Liver (tissue), 8 donors: ENCODE measurements at regions not wholly inside any gene's neighbourhood (a gene's known extent, or its start where the extent isn't known, plus 50 kb on each side); places are given as distances from the start of the nearest gene placed in this dataset.

Experiments used
- DNase-seq: peaks from one replicate; pipeline ENCODE4 v3.0.0-alpha.2; 2017; ENCODE audit warnings: low spot score
- H3K27ac ChIP-seq, 2 donors: one replicate each; pipeline ENCODE4 v1.7.0; 2013; ENCODE audit warnings: inconsistent platforms in 2 of 2, low read length in 2 of 2, control low read depth in 1 of 2, low read depth in 1 of 2, mild to moderate bottlenecking in 1 of 2
- H3K27me3 ChIP-seq, 4 donors: one replicate each; pipeline versions ENCODE4 v1.6.1 to v1.7.0; 2013; ENCODE audit warnings: low read length in 3 of 4, inconsistent platforms in 1 of 4, mild to moderate bottlenecking in 1 of 4, moderate library complexity in 1 of 4; ENCODE audit not compliant: control insufficient read depth in 4 of 4, insufficient read depth in 4 of 4
- H3K36me3 ChIP-seq, 4 donors: one replicate each; pipeline versions ENCODE4 v1.6.1 to v1.7.0; 2013; ENCODE audit warnings: low read length in 3 of 4, mild to moderate bottlenecking in 3 of 4, low read depth in 1 of 4, moderate library complexity in 1 of 4; ENCODE audit not compliant: control insufficient read depth in 4 of 4, insufficient read depth in 3 of 4
- H3K4me1 ChIP-seq, 4 donors: one replicate each; pipeline versions ENCODE4 v1.6.1 to v1.7.0; 2013; ENCODE audit warnings: low read length in 3 of 4, mild to moderate bottlenecking in 3 of 4, moderate library complexity in 1 of 4; ENCODE audit not compliant: control insufficient read depth in 4 of 4, insufficient read depth in 4 of 4
- H3K4me3 ChIP-seq, 3 donors: one replicate each; pipeline versions ENCODE4 v1.6.1 to v1.7.0; 2013; ENCODE audit warnings: low read length in 3 of 3, control low read depth in 1 of 3, low read depth in 1 of 3, mild to moderate bottlenecking in 1 of 3
- H3K9ac ChIP-seq, 2 donors: one replicate each; pipeline ENCODE4 v1.7.0; 2013; ENCODE audit warnings: low read length in 2 of 2, mild to moderate bottlenecking in 2 of 2, moderate library complexity in 2 of 2, control low read depth in 1 of 2, low read depth in 1 of 2
- H3K9me3 ChIP-seq, 4 donors: one replicate each; pipeline versions ENCODE4 v1.6.1 to v1.7.0; 2013; ENCODE audit warnings: low read length in 3 of 4; ENCODE audit not compliant: control insufficient read depth in 4 of 4
- ATF3 ChIP-seq: IDR thresholded peaks from 2 replicates; pipeline ENCODE4 v1.6.1; 2016; ENCODE audit warnings: antibody characterized with exemption
- CTCF ChIP-seq: fragments of 150-350 bp; IDR thresholded peaks from 2 replicates; pipeline ENCODE4 v1.5.1; 2017; ENCODE audit warnings: improper control_type of control experiment, low read depth, low read length; ENCODE audit not compliant: missing input control
- EGR1 ChIP-seq, 2 donors: IDR thresholded peaks; 2 replicates each; pipeline ENCODE4 v1.6.1; 2016 to 2018; ENCODE audit warnings: antibody characterized with exemption in 2 of 2, low read depth in 2 of 2
- FOXA1 ChIP-seq: IDR thresholded peaks from 2 replicates; pipeline ENCODE4 v1.6.1; 2016; ENCODE audit warnings: antibody characterized with exemption
- FOXA2 ChIP-seq: IDR thresholded peaks from 2 replicates; pipeline ENCODE4 v1.6.1; 2016; ENCODE audit warnings: antibody characterized with exemption
- GABPA ChIP-seq, 2 donors: IDR thresholded peaks in 1 of 2; conservative IDR thresholded peaks in 1 of 2; 2 replicates each; pipeline ENCODE4 v1.6.1; 2016; ENCODE audit warnings: antibody characterized with exemption in 2 of 2, mild to moderate bottlenecking in 1 of 2, moderate library complexity in 1 of 2
- JUND ChIP-seq, 2 donors: IDR thresholded peaks; 2 replicates each; pipeline ENCODE4 v1.6.1; 2016; ENCODE audit warnings: antibody characterized with exemption in 2 of 2
- NR2F2 ChIP-seq: IDR thresholded peaks from 2 replicates; pipeline ENCODE4 v1.6.1; 2016; ENCODE audit warnings: antibody characterized with exemption
- RAD21 ChIP-seq, 2 donors: IDR thresholded peaks; 2 replicates each; pipeline ENCODE4 v1.6.1; 2016; ENCODE audit warnings: antibody characterized with exemption in 2 of 2, mild to moderate bottlenecking in 2 of 2
- REST ChIP-seq: IDR thresholded peaks from 2 replicates; pipeline ENCODE4 v1.6.1; 2016; ENCODE audit warnings: antibody characterized with exemption, mild to moderate bottlenecking
- RXRA ChIP-seq, 2 donors: IDR thresholded peaks; 2 replicates each; pipeline ENCODE4 v1.6.1; 2017 to 2018; ENCODE audit warnings: antibody characterized with exemption in 2 of 2, mild to moderate bottlenecking in 1 of 2
- SP1 ChIP-seq: IDR thresholded peaks from 2 replicates; pipeline ENCODE4 v1.6.1; 2018; ENCODE audit warnings: antibody characterized with exemption, mild to moderate bottlenecking
- TAF1 ChIP-seq: conservative IDR thresholded peaks from 2 replicates; pipeline ENCODE4 v1.6.1; 2016; ENCODE audit warnings: antibody characterized with exemption, mild to moderate bottlenecking
- YY1 ChIP-seq: IDR thresholded peaks from 2 replicates; pipeline ENCODE4 v1.6.1; 2016; ENCODE audit warnings: antibody characterized with exemption, mild to moderate bottlenecking
- whole genome bisulfite sequencing: extraction: QIAGEN DNeasy Blood & Tissue Kit; methylation state at CpG from one replicate; pipeline ENCODE4 v1.1.7; 2013; 5-methylcytosine and 5-hydroxymethylcytosine counted together
- TF ChIP-seq, protein P1 (sequence below): IDR thresholded peaks from 2 replicates; pipeline ENCODE4 v1.6.1; 2016; ENCODE audit warnings: antibody characterized with exemption
- TF ChIP-seq, protein P2 (sequence below): IDR thresholded peaks from 2 replicates; pipeline ENCODE4 v1.6.1; 2016; ENCODE audit warnings: antibody characterized with exemption
- donor health status: healthy.
- donor health status: healthy.
- donor health status: healthy.
- donor health status: healthy.
- donor health status: healthy.

- Histone ChIP-seq H3K27me3 (no peaks in the 10 kb centered on the region), H3K4me1 (no peaks in the 10 kb centered on the region), H3K9ac (no peak overlapping the region), H3K27ac (no peak overlapping the region), H3K4me3 (no peak overlapping the region), H3K9me3 (no peaks in the 10 kb centered on the region), H3K36me3 (no peaks in the 10 kb centered on the region)
- TF ChIP-seq JUND (IDR thresholded peaks at IDR 0.05) (no peak), RAD21 (IDR thresholded peaks at IDR 0.05) (no peak), EGR1 (IDR thresholded peaks at IDR 0.05; ENCODE audit: low read depth in 2 of 2) (no peak), FOXA2 (no peak), SP1 (no peak), FOXA1 (no peak)
- no peak for DNase-seq
- WGBS: 64% methylated on average over 2 of the region's 2 CpGs
Measured at GRCh38 chr5:74272024-74272775, 368.3 kb downstream of the ENC1 start.

DNA sequence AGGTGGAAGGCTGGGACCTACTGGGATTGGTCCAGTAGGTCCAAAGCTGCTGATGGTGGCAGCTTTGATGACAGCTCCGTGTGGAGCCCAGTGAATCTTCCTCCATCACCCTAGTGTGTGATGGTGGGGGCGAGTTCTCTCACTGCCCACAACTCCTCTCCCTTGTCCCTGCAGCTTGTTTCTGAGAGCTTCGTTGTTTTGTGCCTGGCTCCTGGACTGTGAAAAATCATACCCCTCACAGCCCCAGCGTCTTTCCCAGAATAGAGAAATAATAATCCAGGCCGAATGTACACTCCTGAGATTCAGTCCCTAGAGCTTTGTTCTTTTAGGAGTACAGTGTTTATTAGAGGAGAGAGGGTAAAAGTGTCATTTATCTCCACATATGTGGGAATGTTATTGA lies 372.2 kb downstream of the ENC1 start:
- WGBS: 91% methylated on average over 5 of the region's 5 CpGs
- no peaks in the 10 kb centered on the region for H3K36me3 ChIP-seq
- H3K27ac ChIP-seq: no peak overlapping the region
- H3K27me3 ChIP-seq: no peaks in the 10 kb centered on the region
- no peak overlapping the region for H3K9ac ChIP-seq
- H3K4me3 ChIP-seq: no peak overlapping the region
- H3K9me3 ChIP-seq: no peaks in the 10 kb centered on the region
- H3K4me1 ChIP-seq: no peaks in the 10 kb centered on the region
- DNase-seq: no peak
- no peak for TF ChIP-seq RAD21 (IDR thresholded peaks at IDR 0.05)
- TF ChIP-seq FOXA1: no peak
- no peak for TF ChIP-seq TAF1
- TF ChIP-seq YY1: no peak
- no peak for TF ChIP-seq NR2F2
- TF ChIP-seq GABPA (IDR thresholded peaks at IDR 0.05 in 1 of 2, conservative IDR thresholded peaks at IDR 0.05 in 1 of 2): no peak
- TF ChIP-seq SP1: no peak
- TF ChIP-seq JUND (IDR thresholded peaks at IDR 0.05): no peak
- TF ChIP-seq ATF3: no peak
- TF ChIP-seq, protein P1, sequence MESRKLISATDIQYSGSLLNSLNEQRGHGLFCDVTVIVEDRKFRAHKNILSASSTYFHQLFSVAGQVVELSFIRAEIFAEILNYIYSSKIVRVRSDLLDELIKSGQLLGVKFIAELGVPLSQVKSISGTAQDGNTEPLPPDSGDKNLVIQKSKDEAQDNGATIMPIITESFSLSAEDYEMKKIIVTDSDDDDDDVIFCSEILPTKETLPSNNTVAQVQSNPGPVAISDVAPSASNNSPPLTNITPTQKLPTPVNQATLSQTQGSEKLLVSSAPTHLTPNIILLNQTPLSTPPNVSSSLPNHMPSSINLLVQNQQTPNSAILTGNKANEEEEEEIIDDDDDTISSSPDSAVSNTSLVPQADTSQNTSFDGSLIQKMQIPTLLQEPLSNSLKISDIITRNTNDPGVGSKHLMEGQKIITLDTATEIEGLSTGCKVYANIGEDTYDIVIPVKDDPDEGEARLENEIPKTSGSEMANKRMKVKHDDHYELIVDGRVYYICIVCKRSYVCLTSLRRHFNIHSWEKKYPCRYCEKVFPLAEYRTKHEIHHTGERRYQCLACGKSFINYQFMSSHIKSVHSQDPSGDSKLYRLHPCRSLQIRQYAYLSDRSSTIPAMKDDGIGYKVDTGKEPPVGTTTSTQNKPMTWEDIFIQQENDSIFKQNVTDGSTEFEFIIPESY: no peak
- no peak for TF ChIP-seq REST
- TF ChIP-seq EGR1 (IDR thresholded peaks at IDR 0.05; ENCODE audit: low read depth in 2 of 2): no peak
- TF ChIP-seq RXRA (IDR thresholded peaks at IDR 0.05): no peak
- TF ChIP-seq, protein P2, sequence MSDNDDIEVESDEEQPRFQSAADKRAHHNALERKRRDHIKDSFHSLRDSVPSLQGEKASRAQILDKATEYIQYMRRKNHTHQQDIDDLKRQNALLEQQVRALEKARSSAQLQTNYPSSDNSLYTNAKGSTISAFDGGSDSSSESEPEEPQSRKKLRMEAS: no peak
- no peak for TF ChIP-seq CTCF
